Neural cell (in vitro differentiated cells): ENCODE measurements at regions not wholly inside any gene's neighbourhood (a gene's known extent, or its start where the extent isn't known, plus 50 kb on each side); places are given as distances from the start of the nearest gene placed in this dataset.

Source experiments
- H2AFZ ChIP-seq: fragments of 200-600, 300-800 bp; sonication (generic), shearing (Covaris generic); 2 replicates; pipeline ENCODE4 v1.6.0; 2014; ENCODE audit warnings: low read depth, mild to moderate bottlenecking, antibody characterized with exemption, low read length, moderate library complexity
- H3F3A ChIP-seq: fragments of 200-600 bp; shearing (Covaris generic); 2 replicates; pipeline ENCODE4 v1.6.1; 2016; ENCODE audit warnings: mild to moderate bottlenecking, moderate library complexity, mixed read lengths, antibody characterized with exemption, low read length; ENCODE audit not compliant: insufficient read depth, poor library complexity, severe bottlenecking
- H3K27ac ChIP-seq: fragments of 200-600, 300-800 bp; sonication (generic), shearing (Covaris generic); 2 replicates; pipeline ENCODE4 v1.5.1; 2014; ENCODE audit warnings: mild to moderate bottlenecking, low read length, moderate library complexity
- H3K27me3 ChIP-seq: fragments of 300-800, 200-600 bp; sonication (generic), shearing (Covaris generic); 2 replicates; pipeline ENCODE4 v1.6.0; 2014; ENCODE audit warnings: mild to moderate bottlenecking, low read depth, low read length, moderate library complexity; ENCODE audit not compliant: insufficient read depth
- H3K36me3 ChIP-seq: fragments of 300-800, 200-600 bp; sonication (generic), shearing (Covaris generic); 2 replicates; pipeline ENCODE4 v1.5.1; 2014; ENCODE audit warnings: mild to moderate bottlenecking, antibody characterized with exemption, low read length, moderate library complexity; ENCODE audit not compliant: insufficient read depth
- H3K4me2 ChIP-seq: fragments of 300-800, 200-600 bp; sonication (generic), shearing (Covaris generic); 2 replicates; pipeline ENCODE4 v1.6.0; 2014; ENCODE audit warnings: mild to moderate bottlenecking, low read length
- H3K4me3 ChIP-seq: fragments of 300-800, 200-600 bp; sonication (generic), shearing (Covaris generic); 2 replicates; pipeline ENCODE4 v1.5.1; 2014; ENCODE audit warnings: mild to moderate bottlenecking, low read length, moderate library complexity
- H3K79me2 ChIP-seq: fragments of 200-600 bp; shearing (Covaris generic); replicated peaks from 2 replicates; pipeline ENCODE4 v1.6.0; 2014; ENCODE audit warnings: mild to moderate bottlenecking, low read length, moderate library complexity; ENCODE audit not compliant: insufficient read depth
- H3K9ac ChIP-seq: fragments of 300-800, 200-600 bp; sonication (generic), shearing (Covaris generic); 2 replicates; pipeline ENCODE4 v1.6.1; 2016; ENCODE audit warnings: mild to moderate bottlenecking, low read length, mixed read lengths
- H3K9me2 ChIP-seq: fragments of 200-600 bp; shearing (Covaris generic); 2 replicates; pipeline ENCODE4 v1.6.1; 2016; ENCODE audit warnings: mild to moderate bottlenecking, low read length, mixed read lengths; ENCODE audit not compliant: insufficient read depth
- H3K9me3 ChIP-seq: fragments of 200-600, 300-800 bp; sonication (generic), shearing (Covaris generic); 2 replicates; pipeline ENCODE4 v1.6.1; 2016; ENCODE audit warnings: mild to moderate bottlenecking, mixed run types, low read length, moderate library complexity, mixed read lengths
- H4K20me1 ChIP-seq: fragments of 200-600 bp; shearing (Covaris generic); 2 replicates; pipeline ENCODE4 v1.6.1; 2016; ENCODE audit warnings: mild to moderate bottlenecking, mixed run types; ENCODE audit not compliant: insufficient read depth
- EP300 ChIP-seq: fragments of 450-650 bp; conservative IDR thresholded peaks from 2 replicates; pipeline ENCODE4 v1.6.1; 2014; ENCODE audit warnings: antibody characterized with exemption, mild to moderate bottlenecking, moderate library complexity; ENCODE audit not compliant: poor library complexity, severe bottlenecking
- EZH2 ChIP-seq: fragments of 200-600, 300-800 bp; shearing (Covaris generic), sonication (generic); IDR thresholded peaks from 2 replicates; pipeline ENCODE4 v1.6.1; 2014; ENCODE audit warnings: antibody characterized with exemption, low read length, borderline replicate concordance, mild to moderate bottlenecking; ENCODE audit not compliant: insufficient read depth, poor library complexity, severe bottlenecking
- MXI1 ChIP-seq: fragments of 450-650 bp; conservative IDR thresholded peaks from 2 replicates; pipeline ENCODE4 v1.6.1; 2014; ENCODE audit warnings: antibody characterized with exemption, mild to moderate bottlenecking; ENCODE audit not compliant: poor library complexity, severe bottlenecking
- POLR2AphosphoS5 ChIP-seq: IDR thresholded peaks from 2 replicates; pipeline ENCODE4 v1.6.1; 2012
- RAD21 ChIP-seq: fragments of 450-650 bp; conservative IDR thresholded peaks from 2 replicates; pipeline ENCODE4 v1.6.1; 2014; ENCODE audit warnings: antibody characterized with exemption, mild to moderate bottlenecking, moderate library complexity
- SMC3 ChIP-seq: fragments of 450-650 bp; conservative IDR thresholded peaks from 2 replicates; pipeline ENCODE4 v1.6.1; 2014; ENCODE audit warnings: antibody characterized with exemption, mild to moderate bottlenecking, moderate library complexity; ENCODE audit not compliant: poor library complexity
- TAF1 ChIP-seq: IDR thresholded peaks from 2 replicates; pipeline ENCODE4 v1.6.1; 2012; ENCODE audit warnings: low read depth
- TF ChIP-seq, protein P1 (sequence below): IDR thresholded peaks from 2 replicates; pipeline ENCODE4 v1.6.1; 2012; ENCODE audit warnings: borderline replicate concordance
- TF ChIP-seq, protein P2 (sequence below): fragments of 450-650 bp; IDR thresholded peaks from 2 replicates; pipeline ENCODE4 v1.5.1; 2014; ENCODE audit warnings: antibody characterized with exemption, mild to moderate bottlenecking, moderate library complexity; ENCODE audit not compliant: poor library complexity, severe bottlenecking

DNA sequence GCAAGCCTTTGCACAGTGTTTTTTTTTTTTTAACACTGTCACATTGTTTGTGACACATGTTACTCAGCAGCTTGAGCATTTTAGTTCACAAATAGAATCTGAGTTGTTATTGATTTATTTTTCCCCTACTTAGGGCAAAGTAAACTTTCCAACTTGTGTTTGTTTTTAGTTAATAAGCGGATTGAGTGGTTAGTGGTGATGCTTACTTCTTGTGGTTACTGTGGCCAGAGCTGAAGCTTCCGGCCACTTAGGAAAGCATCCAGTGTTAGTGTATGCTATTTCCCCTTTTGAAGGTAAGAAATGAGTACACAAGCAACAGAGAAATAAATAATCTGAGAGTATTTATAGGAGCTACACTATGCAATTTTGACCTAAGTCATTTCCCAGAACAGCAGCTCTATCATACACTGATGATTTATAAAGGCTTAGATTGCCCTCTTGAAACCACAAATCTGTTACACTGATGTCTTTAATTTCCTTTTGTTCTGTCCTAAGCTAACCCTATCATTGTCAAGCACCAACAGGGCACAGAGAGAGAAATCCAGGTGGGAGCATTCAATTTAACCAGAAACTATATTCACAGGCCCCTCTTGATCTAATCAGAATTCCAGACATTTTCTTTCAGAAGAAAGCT is 2464.6 kb downstream of the PCDH7 start:
- Histone ChIP-seq H2AFZ (no peak overlapping the region), H3K79me2 (no peaks in the 10 kb centered on the region), H3K9me3 (no peaks in the 10 kb centered on the region), H3K9me2 (no peaks in the 10 kb centered on the region), H3K9ac (no peak overlapping the region), H4K20me1 (no peaks in the 10 kb centered on the region), H3K27me3 (no peaks in the 10 kb centered on the region), H3K4me3 (no peak overlapping the region), H3K36me3 (no peaks in the 10 kb centered on the region), H3K27ac (no peak overlapping the region), H3F3A (no peaks in the 10 kb centered on the region), H3K4me2 (no peak overlapping the region)
- no peak for TF ChIP-seq EP300
- TF ChIP-seq SMC3: no peak
- TF ChIP-seq, protein P1, sequence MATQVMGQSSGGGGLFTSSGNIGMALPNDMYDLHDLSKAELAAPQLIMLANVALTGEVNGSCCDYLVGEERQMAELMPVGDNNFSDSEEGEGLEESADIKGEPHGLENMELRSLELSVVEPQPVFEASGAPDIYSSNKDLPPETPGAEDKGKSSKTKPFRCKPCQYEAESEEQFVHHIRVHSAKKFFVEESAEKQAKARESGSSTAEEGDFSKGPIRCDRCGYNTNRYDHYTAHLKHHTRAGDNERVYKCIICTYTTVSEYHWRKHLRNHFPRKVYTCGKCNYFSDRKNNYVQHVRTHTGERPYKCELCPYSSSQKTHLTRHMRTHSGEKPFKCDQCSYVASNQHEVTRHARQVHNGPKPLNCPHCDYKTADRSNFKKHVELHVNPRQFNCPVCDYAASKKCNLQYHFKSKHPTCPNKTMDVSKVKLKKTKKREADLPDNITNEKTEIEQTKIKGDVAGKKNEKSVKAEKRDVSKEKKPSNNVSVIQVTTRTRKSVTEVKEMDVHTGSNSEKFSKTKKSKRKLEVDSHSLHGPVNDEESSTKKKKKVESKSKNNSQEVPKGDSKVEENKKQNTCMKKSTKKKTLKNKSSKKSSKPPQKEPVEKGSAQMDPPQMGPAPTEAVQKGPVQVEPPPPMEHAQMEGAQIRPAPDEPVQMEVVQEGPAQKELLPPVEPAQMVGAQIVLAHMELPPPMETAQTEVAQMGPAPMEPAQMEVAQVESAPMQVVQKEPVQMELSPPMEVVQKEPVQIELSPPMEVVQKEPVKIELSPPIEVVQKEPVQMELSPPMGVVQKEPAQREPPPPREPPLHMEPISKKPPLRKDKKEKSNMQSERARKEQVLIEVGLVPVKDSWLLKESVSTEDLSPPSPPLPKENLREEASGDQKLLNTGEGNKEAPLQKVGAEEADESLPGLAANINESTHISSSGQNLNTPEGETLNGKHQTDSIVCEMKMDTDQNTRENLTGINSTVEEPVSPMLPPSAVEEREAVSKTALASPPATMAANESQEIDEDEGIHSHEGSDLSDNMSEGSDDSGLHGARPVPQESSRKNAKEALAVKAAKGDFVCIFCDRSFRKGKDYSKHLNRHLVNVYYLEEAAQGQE: no peak
- no peak for TF ChIP-seq POLR2AphosphoS5
- no peak for TF ChIP-seq TAF1
- TF ChIP-seq RAD21: no peak
- TF ChIP-seq MXI1: no peak
- TF ChIP-seq, protein P2, sequence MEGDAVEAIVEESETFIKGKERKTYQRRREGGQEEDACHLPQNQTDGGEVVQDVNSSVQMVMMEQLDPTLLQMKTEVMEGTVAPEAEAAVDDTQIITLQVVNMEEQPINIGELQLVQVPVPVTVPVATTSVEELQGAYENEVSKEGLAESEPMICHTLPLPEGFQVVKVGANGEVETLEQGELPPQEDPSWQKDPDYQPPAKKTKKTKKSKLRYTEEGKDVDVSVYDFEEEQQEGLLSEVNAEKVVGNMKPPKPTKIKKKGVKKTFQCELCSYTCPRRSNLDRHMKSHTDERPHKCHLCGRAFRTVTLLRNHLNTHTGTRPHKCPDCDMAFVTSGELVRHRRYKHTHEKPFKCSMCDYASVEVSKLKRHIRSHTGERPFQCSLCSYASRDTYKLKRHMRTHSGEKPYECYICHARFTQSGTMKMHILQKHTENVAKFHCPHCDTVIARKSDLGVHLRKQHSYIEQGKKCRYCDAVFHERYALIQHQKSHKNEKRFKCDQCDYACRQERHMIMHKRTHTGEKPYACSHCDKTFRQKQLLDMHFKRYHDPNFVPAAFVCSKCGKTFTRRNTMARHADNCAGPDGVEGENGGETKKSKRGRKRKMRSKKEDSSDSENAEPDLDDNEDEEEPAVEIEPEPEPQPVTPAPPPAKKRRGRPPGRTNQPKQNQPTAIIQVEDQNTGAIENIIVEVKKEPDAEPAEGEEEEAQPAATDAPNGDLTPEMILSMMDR: no peak
- no peak for TF ChIP-seq EZH2

DNA sequence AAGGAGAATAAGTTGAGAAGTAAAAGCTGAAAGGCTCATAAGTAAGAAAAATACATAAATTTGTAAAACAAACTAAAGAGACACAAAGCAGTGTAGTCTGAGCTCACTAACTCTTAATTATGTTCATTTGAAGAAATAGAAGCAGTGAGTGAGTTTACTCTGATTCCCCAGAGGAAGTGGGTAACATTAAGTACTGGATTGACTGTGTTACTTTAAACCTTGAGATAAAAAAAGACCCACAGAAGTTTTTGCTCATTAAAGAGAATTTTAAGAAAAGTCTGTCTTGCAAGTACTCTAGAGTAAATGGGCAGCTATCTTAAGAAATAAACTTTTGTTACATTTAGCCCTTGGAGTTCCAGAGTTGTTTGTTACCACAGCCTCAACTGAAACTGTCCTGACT is 2466.9 kb downstream of the PCDH7 start:
- Histone ChIP-seq H3K36me3 (no peaks in the 10 kb centered on the region), H3K27me3 (no peaks in the 10 kb centered on the region), H3K4me3 (no peak overlapping the region), H3K9ac (no peak overlapping the region), H2AFZ (no peak overlapping the region), H3K9me3 (no peaks in the 10 kb centered on the region), H3K4me2 (no peak overlapping the region), H3K79me2 (no peaks in the 10 kb centered on the region), H3F3A (no peaks in the 10 kb centered on the region), H3K9me2 (no peaks in the 10 kb centered on the region), H3K27ac (no peak overlapping the region), H4K20me1 (no peaks in the 10 kb centered on the region)
- TF ChIP-seq, protein P2: no peak
- no peak for TF ChIP-seq RAD21
- TF ChIP-seq EP300: no peak
- TF ChIP-seq, protein P1: no peak
- no peak for TF ChIP-seq TAF1
- TF ChIP-seq SMC3: no peak
- no peak for TF ChIP-seq POLR2AphosphoS5
- TF ChIP-seq MXI1: no peak
- TF ChIP-seq EZH2: no peak
